ENCODE measurements at regions not wholly inside any gene's neighbourhood (a gene's known extent, or its start where the extent isn't known, plus 50 kb on each side); places are given as distances from the start of the nearest gene placed in this dataset.

DNA sequence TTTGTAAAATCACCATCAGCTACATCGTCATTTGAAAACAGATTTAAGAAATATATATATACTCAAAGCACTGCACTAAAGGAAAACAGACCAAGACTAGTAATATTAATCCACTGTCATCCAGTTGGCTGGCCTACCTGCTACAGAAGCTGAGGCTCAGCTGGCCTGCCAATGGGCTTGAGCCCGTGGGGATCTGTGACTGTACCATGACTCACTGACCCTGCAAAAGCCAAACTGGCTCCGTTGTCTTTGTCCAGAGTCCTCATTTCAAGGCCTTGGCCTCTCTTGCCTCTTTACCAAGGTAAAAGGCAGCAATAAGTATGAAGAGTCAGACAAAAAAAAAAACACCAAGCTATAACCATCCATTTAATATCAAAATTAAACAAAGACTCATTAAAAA, 463.5 kb upstream of the RASGRP1 start:
- TF ChIP-seq PPARA (CRISPR knock-in tag; IDR thresholded peaks at IDR 0.05; ENCODE audit: borderline replicate concordance) (no peak), CSDC2 (CRISPR knock-in tag; IDR thresholded peaks at IDR 0.05) (no peak), TOX (CRISPR knock-in tag; IDR thresholded peaks at IDR 0.05; ENCODE audit: borderline replicate concordance) (no peak), RARB (CRISPR knock-in tag; IDR thresholded peaks at IDR 0.05) (no peak), GLIS3 (CRISPR knock-in tag; IDR thresholded peaks at IDR 0.05) (no peak), ZNF70 (CRISPR knock-in tag; IDR thresholded peaks at IDR 0.05) (no peak), ARNTL (CRISPR knock-in tag; IDR thresholded peaks at IDR 0.05; ENCODE audit: borderline replicate concordance, low read depth) (no peak), SNAI2 (CRISPR knock-in tag; IDR thresholded peaks at IDR 0.05) (no peak), BACH2 (CRISPR knock-in tag; IDR thresholded peaks at IDR 0.05; ENCODE audit: borderline replicate concordance) (no peak), ZNF565 (CRISPR knock-in tag; conservative IDR thresholded peaks at IDR 0.05; ENCODE audit: low read depth) (no peak), PATZ1 (CRISPR knock-in tag; IDR thresholded peaks at IDR 0.05; ENCODE audit: borderline replicate concordance) (no peak), ESRRG (CRISPR knock-in tag; IDR thresholded peaks at IDR 0.05) (no peak), ZC3H10 (CRISPR knock-in tag; IDR thresholded peaks at IDR 0.05) (no peak), ZNF8 (CRISPR knock-in tag; IDR thresholded peaks at IDR 0.05) (no peak), TCF4 (CRISPR knock-in tag; IDR thresholded peaks at IDR 0.05; ENCODE audit: borderline replicate concordance) (no peak), TSHZ2 (CRISPR knock-in tag; IDR thresholded peaks at IDR 0.05) (no peak)
- ATAC-seq: peak; percentile 65; the same call in 2 of the 3 replicates

- no peak for ATAC-seq
- TF ChIP-seq ISL1 (CRISPR knock-in tag; IDR thresholded peaks at IDR 0.05) (no peak), ZNF565 (CRISPR knock-in tag; conservative IDR thresholded peaks at IDR 0.05; ENCODE audit: low read depth) (no peak), ZNF8 (CRISPR knock-in tag; IDR thresholded peaks at IDR 0.05) (no peak), PATZ1 (CRISPR knock-in tag; IDR thresholded peaks at IDR 0.05; ENCODE audit: borderline replicate concordance) (no peak), GLIS3 (CRISPR knock-in tag; IDR thresholded peaks at IDR 0.05) (no peak), PPARA (CRISPR knock-in tag; IDR thresholded peaks at IDR 0.05; ENCODE audit: borderline replicate concordance) (no peak), ESRRG (CRISPR knock-in tag; IDR thresholded peaks at IDR 0.05) (no peak), CREB5 (CRISPR knock-in tag; IDR thresholded peaks at IDR 0.05; ENCODE audit: low read depth) (no peak), RARB (CRISPR knock-in tag; IDR thresholded peaks at IDR 0.05) (no peak), CSDC2 (CRISPR knock-in tag; IDR thresholded peaks at IDR 0.05) (no peak), TCF4 (CRISPR knock-in tag; IDR thresholded peaks at IDR 0.05; ENCODE audit: borderline replicate concordance) (no peak), ZFP3 (CRISPR knock-in tag; IDR thresholded peaks at IDR 0.05) (no peak), TOX (CRISPR knock-in tag; IDR thresholded peaks at IDR 0.05; ENCODE audit: borderline replicate concordance) (no peak), POU6F1 (CRISPR knock-in tag; IDR thresholded peaks at IDR 0.05; ENCODE audit: borderline replicate concordance, low read depth) (no peak), SNAI2 (CRISPR knock-in tag; IDR thresholded peaks at IDR 0.05) (no peak), OSR1 (CRISPR knock-in tag; IDR thresholded peaks at IDR 0.05) (no peak), ZNF70 (CRISPR knock-in tag; IDR thresholded peaks at IDR 0.05) (no peak), ARNTL (CRISPR knock-in tag; IDR thresholded peaks at IDR 0.05; ENCODE audit: borderline replicate concordance, low read depth) (no peak)
Observed at GRCh38 chr15:39029741-39030140, 465.1 kb upstream of the RASGRP1 start.
